ENCODE measurements at regions not wholly inside any gene's neighbourhood (a gene's known extent, or its start where the extent isn't known, plus 50 kb on each side); places are given as distances from the start of the nearest gene placed in this dataset.
"Not testable (repeated sequence)": the region's sequence is repeated elsewhere in the genome, so short reads cannot be mapped to it uniquely, and the experiment has no call there.

DNA sequence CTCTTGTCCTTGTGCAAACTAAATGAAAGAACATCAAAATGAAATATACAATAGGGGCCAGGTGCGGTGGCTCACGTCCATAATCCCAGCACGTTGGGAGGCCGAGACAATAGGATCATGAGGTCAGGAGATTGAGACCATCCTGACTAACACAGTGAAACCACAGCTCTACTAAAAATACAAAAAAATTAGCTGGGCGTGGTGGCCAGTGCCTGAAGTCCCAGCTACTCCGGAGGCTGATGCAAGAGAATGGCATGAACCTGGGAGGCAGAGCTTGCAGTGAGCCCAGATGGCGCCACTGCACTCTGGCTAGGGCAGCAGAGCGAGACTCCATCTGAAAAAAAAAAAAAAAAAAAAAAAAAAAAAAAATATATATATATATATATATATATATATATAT lies 132.7 kb upstream of the HSFY2 start:
- not testable (repeated sequence) for FAIRE-seq

DNA sequence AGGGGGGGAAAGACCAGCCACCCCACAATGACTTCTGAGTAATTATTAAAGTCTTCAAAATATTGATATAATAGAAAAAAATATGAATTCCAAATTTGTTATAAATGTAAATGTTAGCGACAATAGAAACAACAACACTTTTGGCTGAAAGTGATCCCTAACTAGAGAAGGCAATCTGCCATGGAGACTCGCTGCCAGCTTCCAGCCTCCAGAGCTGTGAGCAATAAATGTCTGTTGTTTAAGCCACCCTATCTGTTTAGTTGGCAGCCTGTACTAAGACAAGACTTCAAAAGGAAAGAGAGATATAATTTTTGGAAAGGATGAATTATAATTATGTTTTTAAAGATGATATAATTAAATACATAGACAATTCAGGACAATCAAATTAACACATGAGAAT lies 130.8 kb upstream of the HSFY2 start:
- no peak for FAIRE-seq

DNA sequence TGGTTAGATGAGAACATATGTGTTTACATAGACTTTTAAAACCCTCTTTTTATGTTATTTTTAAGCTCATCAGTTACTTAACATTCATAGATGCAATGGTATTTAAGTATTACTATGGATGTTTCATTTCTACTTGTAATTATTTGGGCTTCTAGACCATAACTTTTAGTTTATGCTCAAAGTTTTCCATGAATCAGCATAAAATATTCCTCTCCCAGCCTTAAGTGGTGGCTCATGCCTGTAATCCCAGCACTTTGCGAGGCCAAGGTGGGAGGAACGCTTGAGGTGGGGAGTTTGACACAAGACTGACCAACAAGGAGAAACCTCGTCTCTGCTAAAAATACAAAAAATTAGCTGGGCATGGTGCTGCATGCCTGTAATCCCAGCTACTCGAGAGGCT lies 118.5 kb upstream of the HSFY2 start:
- FAIRE-seq: no peak

DNA sequence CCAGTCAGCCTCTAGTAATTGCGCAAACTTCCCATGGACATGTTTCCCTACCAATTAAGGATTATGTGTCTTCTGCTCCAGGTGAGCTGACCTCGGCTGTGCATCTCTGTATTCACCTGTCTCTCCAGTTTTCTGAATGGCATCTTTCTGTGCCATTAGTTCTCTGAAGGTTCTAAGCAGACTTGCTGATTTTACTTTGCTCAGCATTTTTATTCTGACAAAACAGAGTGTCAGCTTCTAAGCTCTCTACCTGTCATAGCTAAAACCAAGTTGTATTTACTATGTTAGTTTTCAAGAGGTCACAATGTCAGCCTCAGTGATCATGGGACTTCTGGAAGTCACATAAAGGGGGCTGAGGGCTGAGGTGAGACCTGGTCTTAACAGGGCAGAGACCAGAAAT lies 116.0 kb upstream of the HSFY2 start:
- no peak for FAIRE-seq

DNA sequence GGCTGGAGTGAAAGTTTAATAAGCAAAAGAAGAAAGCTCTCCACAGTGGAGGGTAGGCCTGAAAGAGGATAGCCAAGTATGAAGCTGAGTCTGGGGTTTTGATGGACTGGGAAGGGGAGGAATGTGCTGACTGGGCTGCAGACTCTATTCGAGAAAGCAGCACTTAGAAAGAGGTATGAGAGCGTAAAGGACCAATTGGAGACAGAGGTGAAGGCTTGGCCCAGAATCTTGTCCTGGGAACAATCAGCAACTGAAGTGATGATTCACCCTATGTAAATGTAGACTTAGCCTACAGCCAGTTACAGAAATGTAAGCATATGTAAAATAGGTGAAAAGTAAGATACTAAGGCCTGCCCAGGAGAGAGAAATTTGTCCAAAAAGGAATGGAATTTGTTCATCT lies 111.2 kb upstream of the HSFY2 start:
- FAIRE-seq: no peak

DNA sequence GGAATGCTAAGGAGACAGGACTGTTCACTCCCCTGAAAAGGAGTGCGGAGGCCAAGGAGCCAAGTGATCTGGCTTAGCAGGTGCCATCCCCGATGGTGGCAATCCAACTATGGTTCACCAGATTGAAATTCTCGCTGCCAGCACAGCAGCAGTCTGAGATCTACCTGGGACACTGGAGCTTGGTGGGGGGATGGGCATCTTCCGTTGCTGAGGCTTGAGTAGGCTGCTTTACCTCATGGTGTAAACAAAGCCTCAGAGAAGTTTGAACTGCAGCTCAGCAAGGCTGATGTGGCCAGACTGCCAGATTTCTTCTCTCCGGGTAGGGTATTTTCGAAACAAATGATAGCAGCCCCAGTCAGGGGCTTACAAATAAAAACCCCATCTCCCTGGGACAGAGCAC lies 95.6 kb upstream of the HSFY2 start:
- not testable (repeated sequence) for FAIRE-seq

DNA sequence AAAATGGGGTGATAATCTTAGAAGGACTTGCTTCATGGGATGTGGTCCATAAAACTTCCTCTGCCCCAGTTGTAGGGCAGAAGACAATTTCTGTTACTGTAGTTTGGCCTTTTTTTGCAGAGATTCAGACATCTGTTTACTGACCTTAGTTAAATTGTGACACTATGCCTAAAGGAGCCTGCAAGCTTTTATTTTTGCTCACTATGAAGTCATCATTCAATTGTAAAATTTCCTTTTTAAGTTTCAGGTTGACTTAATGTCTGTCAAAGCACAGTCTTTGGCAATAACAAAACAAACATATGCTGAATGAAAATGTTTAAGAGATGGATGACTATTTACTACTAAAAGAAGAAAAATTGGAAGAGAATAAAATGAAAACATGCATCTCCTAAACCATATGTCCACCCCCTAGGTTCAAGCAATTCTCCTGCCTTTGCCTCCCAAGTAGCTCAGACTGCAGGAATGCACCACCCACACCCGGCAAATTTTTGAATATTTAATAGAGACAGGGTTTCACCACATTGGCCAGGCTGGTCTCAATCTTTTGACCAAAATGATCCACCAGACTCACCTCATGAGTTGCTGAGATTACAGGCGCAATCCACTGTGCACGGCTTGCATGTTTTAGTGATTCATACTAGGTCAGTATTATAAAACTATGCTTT lies 93.5 kb upstream of the HSFY2 start:
- FAIRE-seq: not testable (repeated sequence)

DNA sequence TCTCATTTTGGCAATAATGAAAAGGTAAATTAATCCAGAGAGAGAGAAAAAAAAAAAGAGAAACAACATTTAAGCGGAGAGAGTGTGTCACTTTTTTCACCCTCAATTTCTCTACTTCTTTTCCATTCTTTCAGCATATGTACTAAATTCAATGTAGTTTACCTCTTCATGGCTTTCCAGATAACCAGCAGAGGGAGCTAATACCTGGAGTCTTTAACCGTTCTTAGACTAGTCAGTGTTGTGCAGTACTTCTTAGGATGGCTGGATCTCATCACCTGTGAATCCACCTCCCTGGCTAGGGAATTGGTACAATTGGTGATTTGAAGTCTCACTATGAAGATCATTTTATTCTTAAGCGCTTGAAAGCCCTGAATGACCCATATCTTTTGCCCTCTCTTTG lies 87.3 kb upstream of the HSFY2 start:
- FAIRE-seq: not testable (repeated sequence)

DNA sequence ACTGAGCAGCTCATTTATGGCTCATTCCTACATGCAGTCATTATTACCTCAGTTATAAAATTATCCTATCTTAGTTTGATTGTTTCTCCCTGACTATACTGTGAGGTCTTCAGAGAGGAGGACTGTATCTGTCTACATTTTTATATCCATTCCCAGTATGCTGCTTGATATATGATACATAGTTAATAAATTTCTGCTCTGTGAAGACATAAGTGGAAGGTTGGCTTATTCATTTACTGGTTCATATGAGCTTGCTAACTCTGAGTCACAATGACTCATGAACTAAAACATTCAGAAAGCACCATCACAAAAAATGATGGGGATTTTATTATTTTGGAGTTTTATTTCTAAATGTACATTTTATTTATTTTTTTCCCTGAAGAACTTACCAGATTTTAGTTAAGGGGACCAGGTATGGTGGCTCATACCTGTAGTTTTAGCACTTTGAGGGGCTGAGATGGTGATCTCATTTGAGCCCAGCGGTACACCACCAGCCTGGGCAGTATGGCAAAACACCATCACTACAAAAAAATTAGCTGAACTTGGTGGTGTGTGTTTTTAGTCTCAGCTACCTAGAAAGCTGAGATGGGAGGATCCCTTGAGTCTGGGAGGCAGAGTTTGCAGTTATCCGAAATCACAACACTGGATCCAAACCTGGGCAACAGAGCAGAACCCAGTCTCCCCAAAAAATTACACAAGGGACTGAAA lies 85.1 kb upstream of the HSFY2 start:
- not testable (repeated sequence) for FAIRE-seq

DNA sequence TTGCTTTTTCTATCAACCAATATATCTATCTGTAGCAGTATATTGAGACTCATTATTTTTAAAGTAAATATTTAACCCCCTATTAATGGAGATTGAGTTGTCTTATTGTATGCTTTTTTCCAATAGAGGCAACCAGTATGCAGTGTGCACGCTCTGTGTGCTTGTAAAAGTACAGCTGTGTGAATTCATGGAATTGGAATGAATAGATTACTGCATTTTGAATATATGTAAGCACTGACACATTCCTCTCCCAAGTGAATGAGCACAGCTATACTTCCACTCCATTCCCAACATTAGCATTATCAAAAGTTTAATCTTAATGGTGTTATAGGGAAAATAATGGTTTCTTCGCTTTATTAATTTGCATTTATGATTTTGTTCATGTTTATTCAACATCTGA lies 81.6 kb upstream of the HSFY2 start:
- FAIRE-seq: not testable (repeated sequence)

DNA sequence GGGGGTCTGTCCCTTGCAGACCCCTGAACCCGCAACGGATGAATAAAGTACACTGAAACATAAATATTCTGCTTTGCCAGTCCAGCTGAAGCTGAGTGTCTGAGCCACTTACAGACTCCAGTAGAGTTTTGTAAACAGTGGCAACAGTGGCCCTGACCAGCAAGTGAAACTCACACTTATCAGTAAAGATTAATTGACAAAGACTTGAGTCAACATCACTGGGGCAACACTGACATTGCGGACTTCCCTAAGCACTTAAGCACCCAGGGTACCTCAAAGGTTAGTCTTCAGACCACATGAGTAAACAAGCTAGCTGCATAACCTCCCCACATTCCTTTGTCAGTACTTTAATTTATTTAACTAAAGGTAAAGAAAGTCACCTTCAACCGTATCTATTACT lies 79.8 kb upstream of the HSFY2 start:
- not testable (repeated sequence) for FAIRE-seq

DNA sequence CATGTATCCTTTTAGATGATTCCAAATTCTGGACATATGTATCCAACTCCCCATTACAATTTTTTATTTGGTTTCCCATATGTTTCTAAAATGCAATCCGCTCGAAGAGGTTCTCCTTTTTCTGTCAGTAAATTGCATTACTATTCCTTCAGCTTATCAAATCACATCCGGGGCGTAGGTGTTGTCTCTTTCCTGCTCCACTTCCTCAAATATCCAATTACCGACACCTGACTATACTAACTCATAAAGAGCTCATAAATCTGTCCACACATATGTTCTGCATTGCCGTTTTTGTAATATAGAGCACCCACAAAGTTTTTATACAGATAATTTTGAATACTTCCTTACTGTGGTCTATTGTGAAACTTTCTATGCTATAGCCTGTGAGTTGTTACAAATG lies 63.1 kb upstream of the HSFY2 start:
- FAIRE-seq: not testable (repeated sequence)

All from islet of Langerhans (tissue), 1 donor.